Raji (cell line): ENCODE measurements at regions not wholly inside any gene's neighbourhood (a gene's known extent, or its start where the extent isn't known, plus 50 kb on each side); places are given as distances from the start of the nearest gene placed in this dataset.

ENCODE experiments used
- POLR2A ChIP-seq: IDR thresholded peaks from 2 replicates; pipeline ENCODE4 v1.6.1; 2011; ENCODE audit warnings: low read depth, low read length, control low read depth; ENCODE audit not compliant: insufficient read depth

GRCh38 chr5:97918620-97919019 is 735.6 kb upstream of the RIOK2 start:
- TF ChIP-seq POLR2A: no peak

DNA sequence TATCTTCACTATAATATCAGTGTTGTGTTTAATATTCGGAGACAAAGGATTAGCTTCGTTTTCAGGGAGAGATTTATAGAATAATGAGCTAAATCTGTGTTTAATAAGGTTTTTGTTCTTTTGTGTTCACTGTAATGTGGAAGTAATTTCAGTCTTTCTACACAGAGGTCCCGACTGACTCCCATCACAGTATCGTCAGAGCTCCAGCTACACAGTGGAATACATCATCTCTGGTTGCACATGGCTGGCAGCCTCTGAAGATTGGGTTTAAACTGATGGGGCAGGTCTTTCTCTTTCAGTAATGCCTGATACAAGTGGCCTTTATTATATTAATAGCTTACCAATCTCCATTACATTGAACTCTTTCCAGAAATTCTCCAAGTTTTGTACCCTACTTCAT is 736.7 kb upstream of the RIOK2 start:
- TF ChIP-seq POLR2A: no peak

- no peak for TF ChIP-seq POLR2A
Observed at GRCh38 chr5:97922776-97923175, 739.7 kb upstream of the RIOK2 start.

DNA sequence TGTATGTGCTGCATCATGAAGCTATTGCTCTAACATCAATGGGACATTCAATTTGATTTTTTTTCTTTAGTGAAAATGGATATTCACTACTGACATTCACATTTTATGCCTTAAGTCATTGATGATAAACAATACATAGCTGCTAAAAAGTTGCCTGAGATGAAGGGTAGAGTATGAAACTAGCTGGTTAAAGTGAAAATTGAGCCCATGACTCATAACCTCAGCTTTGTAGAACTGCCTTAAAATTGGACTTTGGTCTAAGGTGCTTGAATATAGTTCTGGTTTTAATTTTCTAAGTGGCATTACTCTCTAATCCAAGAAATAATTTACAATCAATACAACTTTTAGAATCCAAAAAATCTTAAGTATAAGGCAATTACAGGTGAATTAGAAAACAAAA is 740.4 kb upstream of the RIOK2 start:
- TF ChIP-seq POLR2A: no peak

DNA sequence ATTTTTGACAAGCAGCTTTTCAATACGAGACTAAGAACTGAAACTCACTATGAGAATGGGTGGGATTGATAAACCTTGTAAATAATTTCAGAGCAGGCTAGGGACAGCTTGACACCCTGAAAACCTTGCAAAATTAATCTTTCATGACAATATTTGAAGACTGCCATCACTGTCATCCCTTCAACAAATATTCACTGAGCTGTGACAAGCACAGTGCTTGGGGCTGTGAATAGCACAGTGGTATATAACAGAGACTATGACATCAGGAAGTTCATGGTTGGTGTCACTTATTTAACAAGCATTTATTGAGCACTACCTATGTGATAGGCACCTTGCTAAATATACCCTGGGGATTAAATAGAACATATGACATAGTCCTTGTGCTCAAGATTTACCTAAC is 741.0 kb upstream of the RIOK2 start:
- no peak for TF ChIP-seq POLR2A

DNA sequence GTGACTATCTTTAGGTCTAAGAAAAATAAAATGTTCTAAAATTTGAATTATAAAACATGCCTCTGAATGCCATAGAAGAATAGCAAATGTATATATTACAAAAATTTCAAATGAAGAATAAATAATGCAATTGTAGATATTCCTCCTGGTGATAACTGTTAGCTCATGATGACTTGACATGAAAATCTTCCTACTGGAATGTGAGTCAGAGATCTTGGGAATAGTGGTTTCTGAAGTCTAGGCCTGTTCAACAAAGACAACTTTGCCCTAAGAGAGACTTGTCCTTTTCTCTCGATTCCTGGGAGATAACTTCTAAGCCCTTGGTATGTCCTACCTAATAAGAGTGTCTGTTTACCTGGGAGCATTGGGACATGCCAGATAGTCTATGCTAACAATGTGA is 746.3 kb upstream of the RIOK2 start:
- TF ChIP-seq POLR2A: no peak

- TF ChIP-seq POLR2A: no peak
Observed at GRCh38 chr5:97931829-97932228, 748.8 kb upstream of the RIOK2 start.

GRCh38 chr5:97936231-97936630 is 753.2 kb upstream of the RIOK2 start:
- TF ChIP-seq POLR2A: no peak

DNA sequence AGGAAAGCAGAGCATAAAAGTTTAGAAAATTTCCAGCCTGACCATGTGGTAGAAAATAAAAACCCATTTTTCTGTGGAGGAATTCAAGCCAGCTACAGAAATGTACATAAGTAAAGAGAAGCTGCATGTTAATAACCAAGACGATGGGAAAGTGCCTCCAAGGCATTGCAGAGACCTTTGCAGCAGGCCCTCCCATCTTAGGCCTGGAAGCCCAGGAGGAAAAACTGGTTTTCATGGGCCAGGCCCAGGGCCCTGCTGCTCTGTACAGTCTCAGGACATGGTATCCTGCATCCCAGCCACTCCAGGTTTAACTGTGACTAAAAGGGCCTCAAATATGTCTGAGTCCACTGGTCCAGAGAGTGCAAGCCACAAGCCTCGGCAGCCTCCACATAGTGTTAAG is 754.8 kb upstream of the RIOK2 start:
- no peak for TF ChIP-seq POLR2A

DNA sequence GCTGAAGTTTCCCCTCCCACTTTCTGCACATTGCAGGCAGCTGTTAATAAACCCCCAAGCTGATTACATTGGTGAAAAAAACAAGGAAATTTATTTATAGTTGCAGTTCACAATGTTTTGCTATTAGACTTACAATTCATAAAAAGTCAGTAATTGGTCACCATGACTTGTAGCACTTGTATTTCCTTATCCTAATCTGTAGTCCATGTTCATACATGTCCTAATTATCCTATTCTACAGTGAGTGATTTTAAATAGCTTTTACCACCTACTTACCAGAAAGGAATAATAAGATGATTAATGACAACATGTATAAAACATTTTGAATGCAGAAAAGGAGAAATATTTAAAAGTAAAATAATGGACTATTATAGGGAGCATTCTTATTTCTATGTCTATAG is 760.0 kb upstream of the RIOK2 start:
- TF ChIP-seq POLR2A: no peak

GRCh38 chr5:97951139-97951538 is 768.1 kb upstream of the RIOK2 start:
- TF ChIP-seq POLR2A: no peak

DNA sequence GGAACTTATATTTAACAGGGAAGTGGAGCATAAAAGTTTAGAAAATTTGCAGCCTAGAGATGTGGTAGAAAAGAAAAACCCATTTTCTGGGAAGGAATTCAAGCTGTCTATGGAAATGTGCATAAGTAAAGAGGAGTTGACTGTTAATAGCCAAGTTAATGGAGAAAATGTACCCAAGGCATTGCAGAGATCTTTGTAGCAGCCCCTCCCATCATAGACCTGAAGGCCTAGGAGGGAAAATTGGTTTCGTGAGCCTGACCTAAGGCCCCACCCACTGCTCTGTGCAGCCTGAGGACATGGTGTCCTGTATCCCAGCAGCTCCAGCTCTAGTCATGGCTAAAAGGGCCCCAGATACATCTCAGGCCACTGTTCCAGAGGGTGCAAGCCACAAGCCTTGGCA is 772.4 kb upstream of the RIOK2 start:
- no peak for TF ChIP-seq POLR2A

DNA sequence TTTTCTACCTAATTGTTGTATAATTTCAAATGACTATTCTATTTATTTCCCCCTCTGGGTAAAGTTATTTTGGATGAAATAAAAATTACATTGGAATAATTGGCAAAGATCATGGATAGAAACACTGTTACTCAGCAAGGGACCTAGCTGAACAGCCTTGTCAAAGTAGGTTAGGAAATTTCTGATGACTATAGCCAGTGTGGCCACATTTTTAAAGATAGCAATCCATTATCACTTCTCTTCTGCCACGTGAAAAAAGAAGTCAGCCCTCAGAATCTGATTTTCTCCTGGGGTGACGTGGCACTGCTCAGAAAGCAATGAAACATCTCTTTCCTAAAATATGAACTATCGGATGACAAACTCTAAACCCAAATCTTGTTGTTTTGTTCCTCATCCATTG is 784.2 kb upstream of the RIOK2 start:
- no peak for TF ChIP-seq POLR2A

DNA sequence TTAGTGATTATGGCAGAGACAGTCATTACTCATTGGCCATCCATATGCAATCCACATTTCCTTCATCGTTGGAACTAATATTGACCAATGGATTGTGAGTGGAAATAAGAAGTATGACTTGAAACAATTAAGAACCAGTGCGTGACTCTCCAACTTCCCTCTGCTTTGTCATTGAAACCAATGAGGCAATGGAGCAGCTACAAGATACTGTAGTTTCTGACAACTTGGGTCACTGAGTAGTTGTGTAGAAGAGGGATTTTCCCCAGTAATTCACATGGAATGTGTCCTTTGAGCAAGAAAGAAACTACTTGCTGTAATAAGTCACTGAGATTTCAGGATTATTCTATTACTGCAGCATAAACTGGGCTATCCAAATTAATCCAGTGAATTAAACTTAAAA is 785.3 kb upstream of the RIOK2 start:
- no peak for TF ChIP-seq POLR2A

DNA sequence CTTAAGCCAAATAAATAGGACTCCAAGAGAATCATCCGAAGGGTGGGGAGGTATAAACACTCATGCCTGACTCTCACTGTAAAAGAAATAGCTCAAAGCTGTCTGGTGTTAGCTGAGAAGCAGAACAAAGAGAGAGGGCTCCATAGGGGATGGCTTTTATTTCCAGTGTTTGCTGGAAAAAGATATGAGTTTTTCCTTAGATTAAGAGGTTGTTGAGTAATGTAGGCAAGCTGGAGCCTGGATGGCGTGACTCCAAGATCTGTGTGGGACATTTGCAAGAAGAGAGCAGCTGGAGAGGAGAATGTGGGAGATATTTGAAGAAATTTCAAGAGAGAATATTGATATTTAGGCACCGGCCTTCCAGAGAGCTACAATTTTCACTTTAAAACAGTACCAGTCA is 793.7 kb upstream of the RGMB start:
- no peak for TF ChIP-seq POLR2A

DNA sequence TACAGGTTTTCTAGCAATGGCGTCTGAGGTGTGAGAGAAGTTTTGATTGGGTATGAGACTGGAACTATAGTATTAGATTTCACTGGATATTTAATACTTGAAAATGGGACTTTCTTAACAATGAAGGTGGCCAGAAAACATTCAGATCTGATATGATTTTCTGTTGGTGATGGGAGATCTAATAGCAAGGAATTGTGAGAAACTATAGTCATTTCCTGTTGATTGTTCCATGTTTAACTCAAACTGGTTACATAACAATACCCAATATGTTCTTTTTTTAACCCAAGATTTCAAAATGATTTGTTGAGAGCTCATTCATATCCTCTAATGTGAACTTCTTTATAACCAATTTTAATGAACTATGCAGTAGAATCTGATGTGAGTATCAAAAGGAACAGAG is 793.2 kb upstream of the RGMB start:
- no peak for TF ChIP-seq POLR2A

- no peak for TF ChIP-seq POLR2A
Observed at GRCh38 chr5:97986069-97986468, 787.4 kb upstream of the RGMB start.

DNA sequence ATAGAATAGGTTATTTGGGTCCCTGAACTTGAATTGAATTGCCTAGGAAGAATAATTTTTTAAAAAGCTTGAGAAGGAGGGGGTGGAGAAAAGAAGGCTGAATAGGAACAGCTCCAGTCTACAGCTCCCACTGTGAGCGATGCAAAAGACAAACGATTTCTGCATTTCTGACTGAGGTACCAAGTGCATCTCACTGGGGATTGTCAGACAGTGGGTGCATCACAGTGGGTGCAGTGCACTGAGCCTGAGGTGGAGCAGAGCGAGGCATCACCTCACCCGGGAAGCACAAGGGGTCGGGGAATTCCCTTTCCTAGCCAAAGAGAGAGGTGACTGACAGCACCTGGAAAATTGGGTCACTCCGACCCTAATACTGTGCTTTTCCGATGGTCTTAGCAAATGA is 782.2 kb upstream of the RGMB start:
- no peak for TF ChIP-seq POLR2A
